PC-9 (cell line): ENCODE measurements at regions not wholly inside any gene's neighbourhood (a gene's known extent, or its start where the extent isn't known, plus 50 kb on each side); places are given as distances from the start of the nearest gene placed in this dataset.

Experiments used
- BruUV-seq: library from RNA; stranded (reverse); fragments of 400-500 nt; replicated peaks from 2 replicates; lab custom pipeline; 2021; lab: Mats Ljungman, UMichigan
- CTCF ChIA-PET: fragments of 300-600 bp; sonication (Branson Sonifier 250); formaldehyde crosslinking; loops from one replicate; lab custom pipeline; 2022; ENCODE audit warnings: antibody characterized with exemption; lab: Charles Lee
- POLR2A ChIA-PET: fragments of 300-600 bp; sonication (Branson Sonifier 250); formaldehyde crosslinking; loops from one replicate; lab custom pipeline; 2022; ENCODE audit warnings: antibody characterized with exemption; ENCODE audit not compliant: unreplicated experiment; lab: Charles Lee
- DNase-seq, 2 experiments: peaks; one replicate each; pipeline versions ENCODE4 v3.0.0 to v3.0.0-alpha.2; 2015 to 2022; ENCODE audit warnings: mixed read lengths in 1 of 2
- H2AFZ ChIP-seq: fragments of 200-600 bp; sonication (generic); 2 replicates; pipeline ENCODE4 v1.8.1; 2017; ENCODE audit warnings: antibody characterized with exemption
- H3F3A ChIP-seq: fragments of 200-600 bp; sonication (generic); 2 replicates; pipeline ENCODE4 v1.8.1; 2017; ENCODE audit warnings: antibody characterized with exemption, mild to moderate bottlenecking, low read depth; ENCODE audit not compliant: insufficient read depth
- H3K27ac ChIP-seq: fragments of 200-600 bp; sonication (generic); 2 replicates; pipeline ENCODE4 v1.6.1; 2016; ENCODE audit warnings: mixed run types
- H3K27me3 ChIP-seq: fragments of 200-600 bp; sonication (generic); 2 replicates; pipeline ENCODE4 v1.6.1; 2016; ENCODE audit warnings: low read depth, mixed run types; ENCODE audit not compliant: insufficient read depth
- H3K36me3 ChIP-seq: fragments of 200-600 bp; sonication (generic); 2 replicates; pipeline ENCODE4 v1.6.1; 2016; ENCODE audit warnings: low read depth, mixed run types
- H3K4me1 ChIP-seq: fragments of 200-600 bp; sonication (generic); replicated peaks from 2 replicates; pipeline ENCODE4 v1.6.1; 2016; ENCODE audit warnings: mixed run types; ENCODE audit not compliant: insufficient read depth
- H3K4me2 ChIP-seq: fragments of 200-600 bp; sonication (generic); 2 replicates; pipeline ENCODE4 v1.6.1; 2017; ENCODE audit warnings: mixed run types
- H3K4me3 ChIP-seq: fragments of 200-600 bp; sonication (generic); 2 replicates; pipeline ENCODE4 v1.6.1; 2016; ENCODE audit warnings: mixed run types
- H3K79me2 ChIP-seq: fragments of 200-600 bp; sonication (generic); 2 replicates; pipeline ENCODE4 v1.6.1; 2017; ENCODE audit warnings: low read depth, mixed run types
- H3K9me2 ChIP-seq: fragments of 200-600 bp; sonication (generic); 2 replicates; pipeline ENCODE4 v1.8.1; 2017; ENCODE audit warnings: mild to moderate bottlenecking; ENCODE audit not compliant: insufficient read depth
- H3K9me3 ChIP-seq: fragments of 200-600 bp; sonication (generic); 2 replicates; pipeline ENCODE4 v1.8.1; 2016; ENCODE audit warnings: low read depth; ENCODE audit not compliant: insufficient read depth
- H4K20me1 ChIP-seq: fragments of 200-600 bp; sonication (generic); 2 replicates; pipeline ENCODE4 v1.8.1; 2017; ENCODE audit not compliant: insufficient read depth
- CTCF ChIP-seq: fragments of 200-600 bp; sonication (generic); conservative IDR thresholded peaks from 2 replicates; pipeline ENCODE4 v1.6.1; 2017; ENCODE audit warnings: mixed run types, antibody characterized with exemption, mild to moderate bottlenecking, moderate library complexity
- EZH2 ChIP-seq: fragments of 200-600 bp; sonication (generic); IDR thresholded peaks from 2 replicates; pipeline ENCODE4 v1.8.0; 2017; ENCODE audit warnings: antibody characterized with exemption, low read depth
- intact Hi-C: fragments of 100-400 bp; cut with micrococcal nuclease; formaldehyde crosslinking; loops from one replicate; pipeline ENCODE4 v1.10.0; 2022; ENCODE audit not compliant: unreplicated experiment

- no peaks in the 10 kb centered on the region for H3K79me2 ChIP-seq
- H3K9me2 ChIP-seq: no peaks in the 10 kb centered on the region
- H3K4me2 ChIP-seq: no peak overlapping the region
- H3K27ac ChIP-seq: no peak overlapping the region
- no peaks in the 10 kb centered on the region for H3K9me3 ChIP-seq
- H3F3A ChIP-seq: no peaks in the 10 kb centered on the region
- H2AFZ ChIP-seq: no peak overlapping the region
- no peaks in the 10 kb centered on the region for H3K27me3 ChIP-seq
- H3K4me3 ChIP-seq: no peak overlapping the region
- TF ChIP-seq EZH2 (no peak), CTCF (no peak)
- POLR2A ChIA-PET: no interaction called here
- H3K36me3 ChIP-seq: no peaks in the 10 kb centered on the region
- DNase-seq: no peak
- H4K20me1 ChIP-seq: no peaks in the 10 kb centered on the region
- BruUV-seq: no TSS peak
- H3K4me1 ChIP-seq: no peaks in the 10 kb centered on the region
- intact Hi-C loops: no loop called here
- CTCF ChIA-PET: no interaction called here
Observed at GRCh38 chr12:76649099-76649498, 89.5 kb upstream of the OSBPL8 start.

GRCh38 chr12:76652402-76652801, 92.8 kb upstream of the OSBPL8 start:
- ChIA-PET POLR2A (no interaction called here), CTCF (interaction anchor here (0.6 to 0.7 kb wide), 2 partner anchors 111 to 1090 kb away, joined by 3 to 4 read pairs; no protein-coding TSS in a partner anchor)
- intact Hi-C loops: no loop called here
- Histone ChIP-seq H3K9me3 (no peaks in the 10 kb centered on the region), H3K27me3 (no peaks in the 10 kb centered on the region), H3K27ac (no peak overlapping the region), H3K79me2 (no peaks in the 10 kb centered on the region), H3K4me3 (no peak overlapping the region), H4K20me1 (no peaks in the 10 kb centered on the region), H3K4me2 (no peak overlapping the region), H3F3A (no peaks in the 10 kb centered on the region), H3K4me1 (no peaks in the 10 kb centered on the region), H3K9me2 (no peaks in the 10 kb centered on the region), H2AFZ (no peak overlapping the region), H3K36me3 (no peaks in the 10 kb centered on the region)
- TF ChIP-seq EZH2 (no peak), CTCF (no peak)
- no TSS peak for BruUV-seq
- no peak for DNase-seq

GRCh38 chr12:76653342-76653741, 93.8 kb upstream of the OSBPL8 start:
- POLR2A ChIA-PET: no interaction called here
- Histone ChIP-seq H2AFZ (no peak overlapping the region), H3K4me2 (no peak overlapping the region), H3K27me3 (no peaks in the 10 kb centered on the region), H3K9me3 (no peaks in the 10 kb centered on the region), H3F3A (no peaks in the 10 kb centered on the region), H3K79me2 (no peaks in the 10 kb centered on the region), H3K27ac (no peak overlapping the region), H3K36me3 (no peaks in the 10 kb centered on the region), H3K4me1 (no peaks in the 10 kb centered on the region), H3K9me2 (no peaks in the 10 kb centered on the region), H3K4me3 (no peak overlapping the region), H4K20me1 (no peaks in the 10 kb centered on the region)
- intact Hi-C loops: no loop called here
- no TSS peak for BruUV-seq
- CTCF ChIA-PET: no interaction called here
- no peak for DNase-seq
- TF ChIP-seq CTCF: no peak
- no peak for TF ChIP-seq EZH2
